SK-N-SH (cell line): ENCODE measurements at regions not wholly inside any gene's neighbourhood (a gene's known extent, or its start where the extent isn't known, plus 50 kb on each side); places are given as distances from the start of the nearest gene placed in this dataset.

ENCODE experiments used
- CTCF ChIA-PET: fragments of 300-600, 350-600 bp; formaldehyde crosslinking; extraction: SDS; loops from one replicate; lab custom pipeline; 2021; lab: Yijun Ruan, JAX
- POLR2A ChIA-PET: fragments of 350-600 bp; sonication (Branson Sonifier 250); formaldehyde crosslinking; extraction: SDS; loops from one replicate; lab custom pipeline; 2020; ENCODE audit warnings: antibody characterized with exemption, inconsistent platforms; lab: Yijun Ruan, JAX
- DNase-seq: peaks from one replicate; pipeline ENCODE4 v3.0.0; 2012
- H2AFZ ChIP-seq: fragments of 200-600 bp; sonication (generic); 2 replicates; pipeline ENCODE4 v1.8.1; 2016; ENCODE audit warnings: antibody characterized with exemption, mild to moderate bottlenecking, low read depth
- H3F3A ChIP-seq: fragments of 200-600 bp; sonication (generic); replicated peaks from 2 replicates; pipeline ENCODE3; 2016; ENCODE audit warnings: antibody characterized with exemption, mild to moderate bottlenecking; ENCODE audit not compliant: insufficient read depth
- H3K27ac ChIP-seq, 2 experiments: fragments of 200-500 bp in 1 of 2; fragments of 200-600 bp in 1 of 2; sonication (Bioruptor generic) in 1 of 2; sonication (generic), shearing (Covaris generic) in 1 of 2; 2 replicates each; pipeline versions ENCODE4 v1.5.1 to v1.6.1; 2014 to 2016; ENCODE audit warnings: low read depth in 2 of 2, inconsistent platforms in 1 of 2, low read length in 1 of 2, mild to moderate bottlenecking in 1 of 2, mixed read lengths in 1 of 2
- H3K27me3 ChIP-seq: fragments of 200-600 bp; sonication (generic), shearing (Covaris generic); 2 replicates; pipeline ENCODE4 v1.6.1; 2016; ENCODE audit warnings: mixed run types; ENCODE audit not compliant: insufficient read depth
- H3K36me3 ChIP-seq, 2 experiments: fragments of 200-500 bp in 1 of 2; fragments of 200-600 bp in 1 of 2; sonication (Bioruptor generic) in 1 of 2; sonication (generic) in 1 of 2; replicated peaks in 1 of 2; 2 replicates each; pipeline versions ENCODE3 to v1.5.1; 2014 to 2016; ENCODE audit warnings: low read length in 1 of 2, mild to moderate bottlenecking in 1 of 2; ENCODE audit not compliant: insufficient read depth in 2 of 2, control insufficient read depth in 1 of 2
- H3K4me1 ChIP-seq, 2 experiments: fragments of 200-500 bp in 1 of 2; fragments of 200-600 bp in 1 of 2; sonication (Bioruptor generic) in 1 of 2; sonication (generic), shearing (Covaris generic) in 1 of 2; 2 replicates each; pipeline versions ENCODE4 v1.5.1 to v1.6.1; 2014 to 2016; ENCODE audit warnings: low read depth in 1 of 2, low read length in 1 of 2, mixed run types in 1 of 2; ENCODE audit not compliant: insufficient read depth in 2 of 2, control insufficient read depth in 1 of 2
- H3K4me2 ChIP-seq: fragments of 200-600 bp; sonication (generic), shearing (Covaris generic); 2 replicates; pipeline ENCODE4 v1.6.1; 2017; ENCODE audit warnings: mixed run types
- H3K4me3 ChIP-seq, 2 experiments: fragments of 200-500 bp in 1 of 2; fragments of 200-600 bp in 1 of 2; sonication (Bioruptor generic) in 1 of 2; sonication (generic), shearing (Covaris generic) in 1 of 2; 2 replicates each; pipeline versions ENCODE4 v1.5.1 to v1.8.1; 2014 to 2016; ENCODE audit warnings: low read depth in 2 of 2, inconsistent platforms in 1 of 2, low read length in 1 of 2, mild to moderate bottlenecking in 1 of 2, mixed read lengths in 1 of 2, moderate library complexity in 1 of 2
- H3K79me2 ChIP-seq: fragments of 200-600 bp; sonication (generic); 2 replicates; pipeline ENCODE4 v1.8.1; 2017; ENCODE audit warnings: mild to moderate bottlenecking; ENCODE audit not compliant: insufficient read depth
- H3K9ac ChIP-seq: fragments of 200-600 bp; sonication (generic); 2 replicates; pipeline ENCODE4 v1.6.1; 2017; ENCODE audit warnings: mixed run types
- H3K9me2 ChIP-seq: fragments of 200-600 bp; sonication (generic); 2 replicates; pipeline ENCODE4 v1.6.1; 2017; ENCODE audit warnings: mixed run types
- H3K9me3 ChIP-seq: fragments of 200-600 bp; sonication (generic); 2 replicates; pipeline ENCODE4 v1.6.1; 2017; ENCODE audit warnings: mixed run types, mild to moderate bottlenecking, moderate library complexity
- H4K20me1 ChIP-seq: fragments of 200-600 bp; sonication (generic); 2 replicates; pipeline ENCODE4 v1.6.1; 2017; ENCODE audit warnings: mild to moderate bottlenecking, mixed run types; ENCODE audit not compliant: insufficient read depth
- CTCF ChIP-seq: fragments of 200-600 bp; sonication (generic); IDR thresholded peaks from 2 replicates; pipeline ENCODE4 v1.6.1; 2017; ENCODE audit warnings: antibody characterized with exemption, mild to moderate bottlenecking, moderate library complexity
- ELF1 ChIP-seq: IDR thresholded peaks from 2 replicates; pipeline ENCODE4 v1.4.0; 2012
- EZH2phosphoT487 ChIP-seq: fragments of 200-600 bp; sonication (generic); IDR thresholded peaks from 2 replicates; pipeline ENCODE4 v1.6.1; 2017; ENCODE audit warnings: low read depth, mixed run types, mild to moderate bottlenecking, antibody characterized with exemption, moderate library complexity, borderline replicate concordance
- FOXJ3 ChIP-seq: sonication (generic); formaldehyde crosslinking; IDR thresholded peaks from 2 replicates; pipeline ENCODE4 v1.5.1; 2020; ENCODE audit warnings: mild to moderate bottlenecking, missing genetic modification reagents
- GABPA ChIP-seq: IDR thresholded peaks from 2 replicates; pipeline ENCODE4 v1.4.0; 2012; ENCODE audit warnings: low read depth, mild to moderate bottlenecking
- IRF3 ChIP-seq: fragments of 150-350 bp; IDR thresholded peaks from 2 replicates; pipeline ENCODE4 v1.6.1; 2016; ENCODE audit warnings: mild to moderate bottlenecking, low read depth, low read length
- JUND ChIP-seq: IDR thresholded peaks from 2 replicates; pipeline ENCODE4 v1.4.0; 2012
- MXI1 ChIP-seq: IDR thresholded peaks from 2 replicates; pipeline ENCODE4 v1.6.1; 2012; ENCODE audit warnings: mild to moderate bottlenecking, low read depth, low read length, improper control_type of control experiment
- RCOR1 ChIP-seq: fragments of 150-350 bp; IDR thresholded peaks from 2 replicates; pipeline ENCODE4 v1.6.1; 2017; ENCODE audit warnings: antibody characterized with exemption, low read length
- REST ChIP-seq: IDR thresholded peaks from 2 replicates; pipeline ENCODE4 v1.6.1; 2012; ENCODE audit warnings: mild to moderate bottlenecking, low read depth, low read length, moderate library complexity
- RFX5 ChIP-seq: IDR thresholded peaks from 2 replicates; pipeline ENCODE4 v1.6.1; 2012; ENCODE audit warnings: mild to moderate bottlenecking, improper control_type of control experiment, low read length
- RXRA ChIP-seq: IDR thresholded peaks from 2 replicates; pipeline ENCODE4 v1.4.0; 2012; ENCODE audit warnings: low read depth, mild to moderate bottlenecking, borderline replicate concordance
- SMC3 ChIP-seq: IDR thresholded peaks from 2 replicates; pipeline ENCODE4 v1.6.1; 2012; ENCODE audit warnings: low read depth, low read length, improper control_type of control experiment
- TAF1 ChIP-seq: IDR thresholded peaks from 2 replicates; pipeline ENCODE4 v1.6.1; 2012; ENCODE audit warnings: low read depth, mild to moderate bottlenecking, low read length, moderate library complexity, borderline replicate concordance
- TEAD4 ChIP-seq: IDR thresholded peaks from 2 replicates; pipeline ENCODE4 v1.4.0; 2012; ENCODE audit warnings: mild to moderate bottlenecking, borderline replicate concordance; ENCODE audit not compliant: insufficient read depth
- USF2 ChIP-seq: fragments of 150-350 bp; IDR thresholded peaks from 2 replicates; pipeline ENCODE4 v1.6.1; 2017; ENCODE audit warnings: antibody characterized with exemption, low read length, low read depth, borderline replicate concordance
- YY1 ChIP-seq: IDR thresholded peaks from 2 replicates; pipeline ENCODE4 v1.4.0; 2012; ENCODE audit warnings: low read depth, mild to moderate bottlenecking
- WGBS: methylation state at CpG from one replicate; pipeline ENCODE4 v1.1.6; 2017; ENCODE audit warnings: low lambda C conversion rate; 5-methylcytosine and 5-hydroxymethylcytosine counted together

GRCh38 chr7:33694006-33694405 lies 211.3 kb upstream of the BMPER start:
- no peak overlapping the region for H3K4me3 ChIP-seq
- no peak overlapping the region for H3K27ac ChIP-seq
- H3K4me2 ChIP-seq, result no peak overlapping the region
- no peak overlapping the region for H2AFZ ChIP-seq
- DNase-seq, result no peak
- H3K4me1 ChIP-seq, result peaks cover 0 to 12% of the 10 kb centered on the region in 2 experiments; a peak in 1 of 4 replicates
- POLR2A ChIA-PET, result no interaction called here
- H3F3A ChIP-seq, result peaks cover 11% of the 10 kb centered on the region
- no peaks in the 10 kb centered on the region for H3K27me3 ChIP-seq
- H3K79me2 ChIP-seq, result no peaks in the 10 kb centered on the region
- H3K9me2 ChIP-seq, result no peaks in the 10 kb centered on the region
- H3K9ac ChIP-seq, result no peak overlapping the region
- no peaks in the 10 kb centered on the region for H3K9me3 ChIP-seq
- 25% methylated on average over 2 of the region's 2 CpGs for WGBS
- TF ChIP-seq TAF1 (no peak), SMC3 (no peak), CTCF (no peak), REST (no peak), USF2 (no peak), TEAD4 (no peak)
- TF ChIP-seq, all 33 proteins: peak for 0
- H3K36me3 ChIP-seq, result no peaks in the 10 kb centered on the region
- H4K20me1 ChIP-seq, result no peaks in the 10 kb centered on the region
- CTCF ChIA-PET, result interaction anchor here (1.1 kb wide), 1 partner anchor 239 kb away, joined by 3 read pairs; no protein-coding TSS in a partner anchor

- POLR2A ChIA-PET, result no interaction called here
- no peaks in the 10 kb centered on the region for H3K9me2 ChIP-seq
- no peak overlapping the region for H3K9ac ChIP-seq
- H3K4me3 ChIP-seq, result no peak overlapping the region
- H3K4me2 ChIP-seq, result no peak overlapping the region
- no peaks in the 10 kb centered on the region for H4K20me1 ChIP-seq
- no peaks in the 10 kb centered on the region for H3K36me3 ChIP-seq
- WGBS, result 65% methylated on average over 3 of the region's 3 CpGs
- no peak for DNase-seq
- H3F3A ChIP-seq, result peaks cover 6% of the 10 kb centered on the region
- CTCF ChIA-PET, result interaction anchor here (0.8 kb wide), 1 partner anchor 19 kb away, joined by 3 read pairs; no protein-coding TSS in a partner anchor
- peaks cover 0 to 6% of the 10 kb centered on the region in 2 experiments; a peak in 1 of 4 replicates for H3K4me1 ChIP-seq
- H3K79me2 ChIP-seq, result no peaks in the 10 kb centered on the region
- no peak overlapping the region for H2AFZ ChIP-seq
- no peaks in the 10 kb centered on the region for H3K27me3 ChIP-seq
- 0 out of 2 replicates have a peak, but pooled peaks cover 4% of the 10 kb centered on the region for H3K9me3 ChIP-seq
- H3K27ac ChIP-seq, result no peak overlapping the region
- no peak for TF ChIP-seq RFX5
- no peak for TF ChIP-seq IRF3
- TF ChIP-seq EZH2phosphoT487, result no peak
- TF ChIP-seq CTCF, result no peak
- no peak for TF ChIP-seq GABPA
- no peak for TF ChIP-seq RXRA
- no peak for TF ChIP-seq YY1
- TF ChIP-seq RCOR1, result no peak
- no peak for TF ChIP-seq MXI1
- TF ChIP-seq JUND, result no peak
- TF ChIP-seq TAF1, result no peak
- TF ChIP-seq FOXJ3 (CRISPR knock-in tag), result no peak
- no peak for TF ChIP-seq ELF1
These were observed 207.7 kb upstream of the BMPER start for GRCh38 chr7:33697616-33698015.
